Neuronal stem cell (in vitro differentiated cells): ENCODE measurements at regions not wholly inside any gene's neighbourhood (a gene's known extent, or its start where the extent isn't known, plus 50 kb on each side); places are given as distances from the start of the nearest gene placed in this dataset.

Experiments
- DNase-seq: peaks from one replicate; pipeline ENCODE4 v3.0.0-alpha.2; 2013; ENCODE audit warnings: low spot score
- H2AFZ ChIP-seq: one replicate; pipeline ENCODE4 v1.6.1; 2013; ENCODE audit warnings: mild to moderate bottlenecking, low read length, inconsistent platforms
- H2AK5ac ChIP-seq: 2 replicates; pipeline ENCODE4 v1.6.1; 2013; ENCODE audit warnings: low read depth, mild to moderate bottlenecking, inconsistent platforms, low read length, moderate library complexity, mixed read lengths
- H2BK120ac ChIP-seq: 2 replicates; pipeline ENCODE4 v1.6.1; 2013; ENCODE audit warnings: low read depth, mild to moderate bottlenecking, inconsistent platforms, low read length, moderate library complexity, mixed read lengths
- H2BK12ac ChIP-seq: one replicate; pipeline ENCODE4 v1.6.1; 2013; ENCODE audit warnings: low read length, inconsistent platforms
- H2BK15ac ChIP-seq: 2 replicates; pipeline ENCODE4 v1.6.1; 2013; ENCODE audit warnings: mild to moderate bottlenecking, low read length, inconsistent platforms, mixed read lengths
- H2BK5ac ChIP-seq: one replicate; pipeline ENCODE4 v1.6.1; 2013; ENCODE audit warnings: inconsistent platforms, mild to moderate bottlenecking, low read length, moderate library complexity
- H3K14ac ChIP-seq: one replicate; pipeline ENCODE4 v1.6.1; 2013; ENCODE audit warnings: low read length, inconsistent platforms
- H3K18ac ChIP-seq: 2 replicates; pipeline ENCODE4 v1.6.1; 2013; ENCODE audit warnings: low read length, inconsistent platforms
- H3K23ac ChIP-seq: 2 replicates; pipeline ENCODE4 v1.6.1; 2013; ENCODE audit warnings: low read depth, mild to moderate bottlenecking, mixed read lengths, low read length, inconsistent platforms; ENCODE audit not compliant: poor library complexity
- H3K27ac ChIP-seq: replicated peaks from 3 replicates; pipeline ENCODE4 v1.5.1; 2013; ENCODE audit warnings: low read length, inconsistent platforms
- H3K27me3 ChIP-seq, 3 experiments: 2 replicates each; pipeline ENCODE4 v1.6.1; 2013; ENCODE audit warnings: low read length in 3 of 3, mild to moderate bottlenecking in 2 of 3, inconsistent platforms in 1 of 3, low read depth in 1 of 3, mixed read lengths in 1 of 3, moderate library complexity in 1 of 3; ENCODE audit not compliant: control insufficient read depth in 3 of 3, insufficient read depth in 3 of 3
- H3K36me3 ChIP-seq, 2 donors: replicated peaks in 1 of 2; 2 replicates each; pipeline ENCODE4 v1.6.1; 2013; ENCODE audit warnings: low read length in 2 of 2; ENCODE audit not compliant: control insufficient read depth in 2 of 2, insufficient read depth in 2 of 2
- H3K4ac ChIP-seq: 2 replicates; pipeline ENCODE4 v1.6.1; 2013; ENCODE audit warnings: inconsistent platforms, mild to moderate bottlenecking, low read length, moderate library complexity
- H3K4me1 ChIP-seq, 2 donors: 1 replicate in 1 of 2; 2 replicates in 1 of 2; pipeline ENCODE4 v1.6.1; 2013; ENCODE audit warnings: low read length in 2 of 2, low read depth in 1 of 2; ENCODE audit not compliant: control insufficient read depth in 2 of 2, insufficient read depth in 1 of 2
- H3K4me2 ChIP-seq: one replicate; pipeline ENCODE4 v1.6.1; 2013; ENCODE audit warnings: mild to moderate bottlenecking, low read length, inconsistent platforms; ENCODE audit not compliant: insufficient read depth, poor library complexity, severe bottlenecking
- H3K4me3 ChIP-seq, 2 donors: 2 replicates each; pipeline ENCODE4 v1.5.1; 2013; ENCODE audit warnings: low read length in 2 of 2, mild to moderate bottlenecking in 2 of 2, inconsistent platforms in 1 of 2, moderate library complexity in 1 of 2
- H3K79me1 ChIP-seq: one replicate; pipeline ENCODE4 v1.6.1; 2013; ENCODE audit warnings: low read depth, mild to moderate bottlenecking, inconsistent platforms, low read length, moderate library complexity
- H3K9ac ChIP-seq: one replicate; pipeline ENCODE4 v1.6.1; 2013; ENCODE audit warnings: mild to moderate bottlenecking, low read depth, low read length, inconsistent platforms; ENCODE audit not compliant: poor library complexity
- H3K9me3 ChIP-seq, 2 donors: replicated peaks in 1 of 2; 2 replicates each; pipeline versions ENCODE3 to v1.6.1; 2013; ENCODE audit warnings: low read length in 2 of 2, mild to moderate bottlenecking in 2 of 2, inconsistent platforms in 1 of 2, low read depth in 1 of 2, mixed read lengths in 1 of 2, moderate library complexity in 1 of 2; ENCODE audit not compliant: control insufficient read depth in 2 of 2, insufficient read depth in 1 of 2
- H4K8ac ChIP-seq: one replicate; pipeline ENCODE4 v1.6.1; 2013; ENCODE audit warnings: low read depth, mild to moderate bottlenecking, inconsistent platforms, low read length, moderate library complexity
- H4K91ac ChIP-seq: one replicate; pipeline ENCODE4 v1.6.1; 2013; ENCODE audit warnings: low read length, low read depth, mild to moderate bottlenecking, inconsistent platforms; ENCODE audit not compliant: poor library complexity
- WGBS, 2 donors: extraction: QIAGEN DNeasy Blood & Tissue Kit; methylation state at CpG; one replicate each; pipeline ENCODE4 v1.1.7; 2013; ENCODE audit warnings: missing lambda C conversion rate in 2 of 2, mixed read lengths in 1 of 2; ENCODE audit not compliant: insufficient read length in 2 of 2, insufficient replicate concordance in 1 of 2; ENCODE audit errors: extremely low coverage in 2 of 2; 5-methylcytosine and 5-hydroxymethylcytosine counted together

DNA sequence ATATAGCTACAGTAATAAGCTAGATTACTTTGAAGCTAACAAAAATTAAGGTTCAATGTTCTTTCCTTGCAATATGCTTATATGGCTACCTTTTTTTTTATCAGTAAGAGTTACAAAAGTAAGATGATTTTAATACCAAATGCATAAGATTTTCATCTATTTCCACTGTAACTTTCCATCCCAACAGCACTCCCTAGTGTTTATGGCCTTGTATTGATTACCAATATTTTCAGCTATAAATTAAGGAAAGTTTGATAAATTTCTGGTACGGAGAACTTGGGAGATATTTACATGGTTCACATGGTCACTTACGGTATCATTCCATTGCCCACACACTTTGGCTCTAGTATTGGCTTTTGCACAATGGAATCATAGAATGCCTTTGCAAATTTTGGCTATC is 448.9 kb upstream of the PABPC4L start:
- H3K4ac ChIP-seq, result no peak overlapping the region

GRCh38 chr4:134645778-134646177 is 444.2 kb upstream of the PABPC4L start:
- Histone ChIP-seq H4K91ac (no peak overlapping the region), H2BK120ac (no peak overlapping the region), H3K9me3 (no peaks in the 10 kb centered on the region), H3K9ac (no peak overlapping the region), H3K27me3 (no peaks in the 10 kb centered on the region), H3K4ac (no peak overlapping the region), H3K4me2 (no peak overlapping the region), H3K4me1 (no peaks in the 10 kb centered on the region), H3K27ac (no peak overlapping the region), H3K79me1 (no peaks in the 10 kb centered on the region), H2BK15ac (no peak overlapping the region), H3K23ac (no peak overlapping the region), H3K14ac (no peak overlapping the region), H2BK12ac (no peak overlapping the region), H3K36me3 (no peaks in the 10 kb centered on the region), H3K4me3 (no peak overlapping the region), H2AFZ (no peak overlapping the region), H2BK5ac (no peak overlapping the region), H3K18ac (no peak overlapping the region), H4K8ac (no peak overlapping the region), H2AK5ac (no peak overlapping the region)
- no CpG with 5 or more reads among the region's 2 CpGs for WGBS, 2 donors
- no peak for DNase-seq

More for the DNA sequence above, 448.9 kb upstream of the PABPC4L start:
- Histone ChIP-seq H2BK120ac (no peak overlapping the region), H3K9ac (no peak overlapping the region), H3K27me3 (no peaks in the 10 kb centered on the region), H3K4me3 (no peak overlapping the region), H2AK5ac (no peak overlapping the region), H3K23ac (no peak overlapping the region), H2BK12ac (no peak overlapping the region), H2AFZ (no peak overlapping the region), H3K27ac (no peak overlapping the region), H2BK15ac (no peak overlapping the region), H2BK5ac (no peak overlapping the region), H3K79me1 (no peaks in the 10 kb centered on the region), H3K4me1 (no peaks in the 10 kb centered on the region), H3K14ac (no peak overlapping the region), H3K18ac (no peak overlapping the region), H3K4me2 (no peak overlapping the region), H3K36me3 (no peaks in the 10 kb centered on the region), H3K9me3 (no peaks in the 10 kb centered on the region), H4K8ac (no peak overlapping the region), H4K91ac (no peak overlapping the region)
- WGBS, 2 donors, result no CpG with 5 or more reads among the region's 2 CpGs
- no peak for DNase-seq

- Histone ChIP-seq H4K91ac (no peak overlapping the region), H3K27me3 (no peaks in the 10 kb centered on the region), H3K79me1 (no peaks in the 10 kb centered on the region), H2BK15ac (no peak overlapping the region), H2AK5ac (no peak overlapping the region), H3K23ac (no peak overlapping the region), H3K27ac (no peak overlapping the region), H3K36me3 (no peaks in the 10 kb centered on the region), H2BK5ac (no peak overlapping the region), H2BK120ac (no peak overlapping the region), H3K9me3 (no peaks in the 10 kb centered on the region), H2BK12ac (no peak overlapping the region), H3K4ac (no peak overlapping the region), H3K4me3 (no peak overlapping the region), H3K14ac (no peak overlapping the region), H2AFZ (peak overlapping the region; percentile 57), H3K4me2 (no peak overlapping the region), H3K4me1 (peaks cover 0 to 8% of the 10 kb centered on the region in 2 donors), H4K8ac (no peak overlapping the region), H3K18ac (no peak overlapping the region), H3K9ac (no peak overlapping the region)
- WGBS, 2 donors, result no CpG with 5 or more reads among the region's 7 CpGs
- DNase-seq, result no peak
Observed at GRCh38 chr4:134636338-134637051, 434.9 kb upstream of the PABPC4L start.

GRCh38 chr4:134634301-134634700 is 432.7 kb upstream of the PABPC4L start:
- no peaks in the 10 kb centered on the region for H3K27me3 ChIP-seq
- WGBS, 2 donors, result no CpG with 5 or more reads among the region's 7 CpGs
- H3K4ac ChIP-seq, result no peak overlapping the region
- no peak overlapping the region for H2BK5ac ChIP-seq
- H3K27ac ChIP-seq, result no peak overlapping the region
- H2BK15ac ChIP-seq, result no peak overlapping the region
- no peak overlapping the region for H2AK5ac ChIP-seq
- H2BK120ac ChIP-seq, result no peak overlapping the region
- H3K18ac ChIP-seq, result no peak overlapping the region
- no peak overlapping the region for H3K9ac ChIP-seq
- H2AFZ ChIP-seq, result no peak overlapping the region
- no peaks in the 10 kb centered on the region for H3K36me3 ChIP-seq
- H2BK12ac ChIP-seq, result no peak overlapping the region
- H4K8ac ChIP-seq, result no peak overlapping the region
- H3K4me2 ChIP-seq, result no peak overlapping the region
- DNase-seq, result no peak
- H4K91ac ChIP-seq, result no peak overlapping the region
- H3K79me1 ChIP-seq, result no peaks in the 10 kb centered on the region
- peaks cover 0 to 8% of the 10 kb centered on the region in 2 donors for H3K4me1 ChIP-seq
- H3K9me3 ChIP-seq, result no peaks in the 10 kb centered on the region
- no peak overlapping the region for H3K23ac ChIP-seq
- H3K4me3 ChIP-seq, result no peak overlapping the region
- no peak overlapping the region for H3K14ac ChIP-seq
